ENCODE measurements at regions not wholly inside any gene's neighbourhood (a gene's known extent, or its start where the extent isn't known, plus 50 kb on each side); places are given as distances from the start of the nearest gene placed in this dataset.

GRCh38 chr6:10081957-10082356 is 332.9 kb downstream of the TFAP2A start:
- Mint-ChIP-seq H3K4me3 (peak overlapping the region in 1 of 2 donors; percentile 36), H3K36me3 (no peaks in the 10 kb centered on the region), H3K4me1 (peaks cover 57% of the 10 kb centered on the region), H3K9me3 (peaks cover 0 to 4% (median 3%) of the 10 kb centered on the region in 7 donors), H3K27ac (peak overlapping the region; percentile 84 to 98 (median 92)), H3K27me3 (ENCODE audit: low read depth in 3 of 3) (peaks cover 0 to 1% (median 0%) of the 10 kb centered on the region in 3 donors)
- intact Hi-C loops (cut with micrococcal nuclease), result no loop called here
- H2AFZ ChIP-seq (ENCODE audit: insufficient read depth, low read depth, low read length, poor library complexity, severe bottlenecking), result no peak overlapping the region
- no peaks in the 10 kb centered on the region for H3K79me2 ChIP-seq (ENCODE audit: insufficient read depth, low read length)
- H3K27ac ChIP-seq (ENCODE audit: low read depth in 1 of 2, low read length in 2 of 2), result peak overlapping the region; percentile 56 to 89
- no CpG with 5 or more reads among the region's 1 CpG for WGBS (ENCODE audit: insufficient coverage)
- TF ChIP-seq, protein P1, sequence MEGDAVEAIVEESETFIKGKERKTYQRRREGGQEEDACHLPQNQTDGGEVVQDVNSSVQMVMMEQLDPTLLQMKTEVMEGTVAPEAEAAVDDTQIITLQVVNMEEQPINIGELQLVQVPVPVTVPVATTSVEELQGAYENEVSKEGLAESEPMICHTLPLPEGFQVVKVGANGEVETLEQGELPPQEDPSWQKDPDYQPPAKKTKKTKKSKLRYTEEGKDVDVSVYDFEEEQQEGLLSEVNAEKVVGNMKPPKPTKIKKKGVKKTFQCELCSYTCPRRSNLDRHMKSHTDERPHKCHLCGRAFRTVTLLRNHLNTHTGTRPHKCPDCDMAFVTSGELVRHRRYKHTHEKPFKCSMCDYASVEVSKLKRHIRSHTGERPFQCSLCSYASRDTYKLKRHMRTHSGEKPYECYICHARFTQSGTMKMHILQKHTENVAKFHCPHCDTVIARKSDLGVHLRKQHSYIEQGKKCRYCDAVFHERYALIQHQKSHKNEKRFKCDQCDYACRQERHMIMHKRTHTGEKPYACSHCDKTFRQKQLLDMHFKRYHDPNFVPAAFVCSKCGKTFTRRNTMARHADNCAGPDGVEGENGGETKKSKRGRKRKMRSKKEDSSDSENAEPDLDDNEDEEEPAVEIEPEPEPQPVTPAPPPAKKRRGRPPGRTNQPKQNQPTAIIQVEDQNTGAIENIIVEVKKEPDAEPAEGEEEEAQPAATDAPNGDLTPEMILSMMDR (IDR thresholded peaks at IDR 0.05), result no peak
- H3K4me2 ChIP-seq (replicated peaks; ENCODE audit: extremely low read depth, low read length, poor library complexity, severe bottlenecking), result peak overlapping the region; percentile 30
- DNase-seq, result peak; percentile 38 to 80 (median 61)
- H3K36me3 ChIP-seq (replicated peaks in 1 of 2; ENCODE audit: control insufficient read depth in 1 of 2, insufficient read depth in 2 of 2, low read length in 2 of 2), result no peaks in the 10 kb centered on the region
- peaks cover 51 to 59% of the 10 kb centered on the region in 2 donors for H3K4me1 ChIP-seq (ENCODE audit: control insufficient read depth in 1 of 2, insufficient read depth in 2 of 2, low read length in 2 of 2)
- no peaks in the 10 kb centered on the region for H4K20me1 ChIP-seq (ENCODE audit: insufficient read depth, low read length)
- H3K4me3 ChIP-seq (replicated peaks in 1 of 3; ENCODE audit: low read depth in 2 of 3, low read length in 3 of 3), result peak overlapping the region in 1 of 3 experiments; percentile 10
- H3K9ac ChIP-seq (ENCODE audit: insufficient read depth, low read length, poor library complexity, severe bottlenecking), result peak overlapping the region; percentile 55
- H3K9me3 ChIP-seq (replicated peaks in 1 of 2; ENCODE audit: control insufficient read depth in 1 of 2, insufficient read depth in 1 of 2, low read length in 2 of 2), result no peaks in the 10 kb centered on the region
- no peaks in the 10 kb centered on the region for H3K27me3 ChIP-seq (ENCODE audit: control insufficient read depth in 2 of 2, insufficient read depth in 2 of 2, low read length in 2 of 2)

GRCh38 chr6:10081075-10081474 is 333.8 kb downstream of the TFAP2A start:
- H3K9me3 ChIP-seq (replicated peaks in 1 of 2; ENCODE audit: control insufficient read depth in 1 of 2, insufficient read depth in 1 of 2, low read length in 2 of 2), result no peaks in the 10 kb centered on the region
- peak overlapping the region; percentile 64 to 89 for H3K27ac ChIP-seq (ENCODE audit: low read depth in 1 of 2, low read length in 2 of 2)
- Mint-ChIP-seq H3K9me3 (peaks cover 0 to 5% (median 3%) of the 10 kb centered on the region in 7 donors), H3K27me3 (ENCODE audit: low read depth in 3 of 3) (peaks cover 0 to 1% (median 0%) of the 10 kb centered on the region in 3 donors), H3K36me3 (no peaks in the 10 kb centered on the region), H3K4me1 (peaks cover 52% of the 10 kb centered on the region), H3K27ac (peak overlapping the region; percentile 84 to 98 (median 92)), H3K4me3 (peak overlapping the region in 1 of 2 donors; percentile 3)
- no peak overlapping the region for H3K4me2 ChIP-seq (replicated peaks; ENCODE audit: extremely low read depth, low read length, poor library complexity, severe bottlenecking)
- WGBS (ENCODE audit: insufficient coverage), result 77% methylated on average over 4 of the region's 6 CpGs
- peaks cover 51 to 52% of the 10 kb centered on the region in 2 donors for H3K4me1 ChIP-seq (ENCODE audit: control insufficient read depth in 1 of 2, insufficient read depth in 2 of 2, low read length in 2 of 2)
- H2AFZ ChIP-seq (ENCODE audit: insufficient read depth, low read depth, low read length, poor library complexity, severe bottlenecking), result no peak overlapping the region
- no peaks in the 10 kb centered on the region for H4K20me1 ChIP-seq (ENCODE audit: insufficient read depth, low read length)
- TF ChIP-seq, protein P1 (IDR thresholded peaks at IDR 0.05), result no peak
- no peaks in the 10 kb centered on the region for H3K27me3 ChIP-seq (ENCODE audit: control insufficient read depth in 2 of 2, insufficient read depth in 2 of 2, low read length in 2 of 2)
- DNase-seq, result peak; percentile 7 to 41 (median 37)
- H3K36me3 ChIP-seq (replicated peaks in 1 of 2; ENCODE audit: control insufficient read depth in 1 of 2, insufficient read depth in 2 of 2, low read length in 2 of 2), result no peaks in the 10 kb centered on the region
- no peak overlapping the region for H3K9ac ChIP-seq (ENCODE audit: insufficient read depth, low read length, poor library complexity, severe bottlenecking)
- H3K4me3 ChIP-seq (replicated peaks in 1 of 3; ENCODE audit: low read depth in 2 of 3, low read length in 3 of 3), result peak overlapping the region in 1 of 3 experiments; percentile 10
- intact Hi-C loops (cut with micrococcal nuclease), result no loop called here
- no peaks in the 10 kb centered on the region for H3K79me2 ChIP-seq (ENCODE audit: insufficient read depth, low read length)
